Activated naive CD4-positive, alpha-beta T cell treated with anti-CD3 and anti-CD28 coated beads, Interleukin-2, amount 50 U/mL, for 24 hours (primary cell): ENCODE measurements at regions not wholly inside any gene's neighbourhood (a gene's known extent, or its start where the extent isn't known, plus 50 kb on each side); places are given as distances from the start of the nearest gene placed in this dataset.

ENCODE experiments used
- H3K27ac Mint-ChIP-seq: one replicate; pipeline ENCODE4 v1.8.0; 2021; ENCODE audit warnings: mild to moderate bottlenecking, mixed read lengths
- H3K27me3 Mint-ChIP-seq: one replicate; pipeline ENCODE4 v1.8.0; 2021; ENCODE audit warnings: mixed read lengths
- H3K36me3 Mint-ChIP-seq: one replicate; pipeline ENCODE4 v1.8.0; 2021; ENCODE audit warnings: mixed read lengths
- H3K4me1 Mint-ChIP-seq: one replicate; pipeline ENCODE4 v1.8.0; 2021; ENCODE audit warnings: mixed read lengths
- H3K4me3 Mint-ChIP-seq: one replicate; pipeline ENCODE4 v1.8.0; 2021; ENCODE audit warnings: mild to moderate bottlenecking, mixed read lengths
- H3K9me3 Mint-ChIP-seq: one replicate; pipeline ENCODE4 v1.8.0; 2021; ENCODE audit warnings: mixed read lengths

GRCh38 chrX:109857584-109858228 is 124.6 kb upstream of the ACSL4 start:
- no peaks in the 10 kb centered on the region for H3K9me3 Mint-ChIP-seq
- H3K4me3 Mint-ChIP-seq = no peak overlapping the region
- H3K4me1 Mint-ChIP-seq = no peaks in the 10 kb centered on the region
- H3K27me3 Mint-ChIP-seq = no peaks in the 10 kb centered on the region
- H3K36me3 Mint-ChIP-seq = peaks cover 1% of the 10 kb centered on the region
- H3K27ac Mint-ChIP-seq = no peak overlapping the region

GRCh38 chrX:109858602-109859341 is 125.7 kb upstream of the ACSL4 start:
- Mint-ChIP-seq H3K27ac (no peak overlapping the region), H3K9me3 (no peaks in the 10 kb centered on the region), H3K27me3 (no peaks in the 10 kb centered on the region), H3K4me1 (no peaks in the 10 kb centered on the region), H3K4me3 (no peak overlapping the region), H3K36me3 (peaks cover under 1% of the 10 kb centered on the region)

GRCh38 chrX:109859651-109860050 is 126.6 kb upstream of the ACSL4 start:
- H3K9me3 Mint-ChIP-seq = no peaks in the 10 kb centered on the region
- no peak overlapping the region for H3K4me3 Mint-ChIP-seq
- no peaks in the 10 kb centered on the region for H3K36me3 Mint-ChIP-seq
- H3K27me3 Mint-ChIP-seq = no peaks in the 10 kb centered on the region
- H3K27ac Mint-ChIP-seq = no peak overlapping the region
- H3K4me1 Mint-ChIP-seq = no peaks in the 10 kb centered on the region

GRCh38 chrX:109862433-109862832 is 129.4 kb upstream of the ACSL4 start:
- Mint-ChIP-seq H3K27me3 (no peaks in the 10 kb centered on the region), H3K27ac (no peak overlapping the region), H3K9me3 (no peaks in the 10 kb centered on the region), H3K4me1 (no peaks in the 10 kb centered on the region), H3K36me3 (no peaks in the 10 kb centered on the region), H3K4me3 (no peak overlapping the region)

GRCh38 chrX:109863811-109864210 is 130.8 kb upstream of the ACSL4 start:
- H3K27me3 Mint-ChIP-seq = no peaks in the 10 kb centered on the region
- no peaks in the 10 kb centered on the region for H3K9me3 Mint-ChIP-seq
- no peaks in the 10 kb centered on the region for H3K4me1 Mint-ChIP-seq
- H3K4me3 Mint-ChIP-seq = no peak overlapping the region
- no peaks in the 10 kb centered on the region for H3K36me3 Mint-ChIP-seq
- H3K27ac Mint-ChIP-seq = no peak overlapping the region

- no peaks in the 10 kb centered on the region for H3K36me3 Mint-ChIP-seq
- no peaks in the 10 kb centered on the region for H3K27me3 Mint-ChIP-seq
- no peak overlapping the region for H3K4me3 Mint-ChIP-seq
- H3K27ac Mint-ChIP-seq = no peak overlapping the region
- no peaks in the 10 kb centered on the region for H3K4me1 Mint-ChIP-seq
- no peaks in the 10 kb centered on the region for H3K9me3 Mint-ChIP-seq
These were observed 131.6 kb upstream of the TMEM164 start for GRCh38 chrX:109871121-109871888.

GRCh38 chrX:109872021-109872732 is 130.7 kb upstream of the TMEM164 start:
- H3K9me3 Mint-ChIP-seq = no peaks in the 10 kb centered on the region

GRCh38 chrX:109873574-109873973 is 129.3 kb upstream of the TMEM164 start:
- Mint-ChIP-seq H3K27ac (no peak overlapping the region), H3K36me3 (no peaks in the 10 kb centered on the region), H3K4me1 (no peaks in the 10 kb centered on the region), H3K27me3 (no peaks in the 10 kb centered on the region), H3K4me3 (no peak overlapping the region), H3K9me3 (no peaks in the 10 kb centered on the region)

More at GRCh38 chrX:109872021-109872732, 130.7 kb upstream of the TMEM164 start:
- Mint-ChIP-seq H3K27ac (no peak overlapping the region), H3K4me1 (no peaks in the 10 kb centered on the region), H3K4me3 (no peak overlapping the region), H3K27me3 (no peaks in the 10 kb centered on the region), H3K36me3 (no peaks in the 10 kb centered on the region)

GRCh38 chrX:109873983-109874382 is 128.9 kb upstream of the TMEM164 start:
- Mint-ChIP-seq H3K9me3 (no peaks in the 10 kb centered on the region), H3K36me3 (no peaks in the 10 kb centered on the region), H3K27me3 (no peaks in the 10 kb centered on the region), H3K27ac (no peak overlapping the region), H3K4me3 (no peak overlapping the region), H3K4me1 (no peaks in the 10 kb centered on the region)

- Mint-ChIP-seq H3K27ac (no peak overlapping the region), H3K27me3 (no peaks in the 10 kb centered on the region), H3K36me3 (no peaks in the 10 kb centered on the region), H3K4me1 (no peaks in the 10 kb centered on the region), H3K9me3 (no peaks in the 10 kb centered on the region), H3K4me3 (no peak overlapping the region)
These were observed 128.4 kb upstream of the TMEM164 start for GRCh38 chrX:109874548-109874947.

- Mint-ChIP-seq H3K4me3 (no peak overlapping the region), H3K36me3 (no peaks in the 10 kb centered on the region), H3K27me3 (no peaks in the 10 kb centered on the region), H3K9me3 (no peaks in the 10 kb centered on the region), H3K4me1 (no peaks in the 10 kb centered on the region), H3K27ac (no peak overlapping the region)
These were observed 127.1 kb upstream of the TMEM164 start for GRCh38 chrX:109875831-109876230.

- no peaks in the 10 kb centered on the region for H3K9me3 Mint-ChIP-seq
- H3K4me3 Mint-ChIP-seq = no peak overlapping the region
- no peaks in the 10 kb centered on the region for H3K36me3 Mint-ChIP-seq
- no peak overlapping the region for H3K27ac Mint-ChIP-seq
- H3K4me1 Mint-ChIP-seq = no peaks in the 10 kb centered on the region
- no peaks in the 10 kb centered on the region for H3K27me3 Mint-ChIP-seq
These were observed 124.7 kb upstream of the TMEM164 start for GRCh38 chrX:109878236-109878635.

- H3K27me3 Mint-ChIP-seq = no peaks in the 10 kb centered on the region
- no peaks in the 10 kb centered on the region for H3K36me3 Mint-ChIP-seq
- H3K27ac Mint-ChIP-seq = no peak overlapping the region
- H3K9me3 Mint-ChIP-seq = no peaks in the 10 kb centered on the region
- H3K4me1 Mint-ChIP-seq = no peaks in the 10 kb centered on the region
- no peak overlapping the region for H3K4me3 Mint-ChIP-seq
These were observed 122.9 kb upstream of the TMEM164 start for GRCh38 chrX:109879991-109880390.

GRCh38 chrX:109880629-109881028 is 122.3 kb upstream of the TMEM164 start:
- Mint-ChIP-seq H3K27ac (no peak overlapping the region), H3K9me3 (no peaks in the 10 kb centered on the region), H3K4me3 (no peak overlapping the region)

GRCh38 chrX:109886122-109886761 is 116.7 kb upstream of the TMEM164 start:
- H3K27ac Mint-ChIP-seq = no peak overlapping the region
- no peak overlapping the region for H3K4me3 Mint-ChIP-seq
- H3K4me1 Mint-ChIP-seq = no peaks in the 10 kb centered on the region
- no peaks in the 10 kb centered on the region for H3K36me3 Mint-ChIP-seq
- no peaks in the 10 kb centered on the region for H3K9me3 Mint-ChIP-seq
- H3K27me3 Mint-ChIP-seq = no peaks in the 10 kb centered on the region

More at GRCh38 chrX:109880629-109881028, 122.3 kb upstream of the TMEM164 start:
- no peaks in the 10 kb centered on the region for H3K36me3 Mint-ChIP-seq
- H3K27me3 Mint-ChIP-seq = no peaks in the 10 kb centered on the region
- no peaks in the 10 kb centered on the region for H3K4me1 Mint-ChIP-seq
